ENCODE measurements at regions not wholly inside any gene's neighbourhood (a gene's known extent, or its start where the extent isn't known, plus 50 kb on each side); places are given as distances from the start of the nearest gene placed in this dataset.

DNA sequence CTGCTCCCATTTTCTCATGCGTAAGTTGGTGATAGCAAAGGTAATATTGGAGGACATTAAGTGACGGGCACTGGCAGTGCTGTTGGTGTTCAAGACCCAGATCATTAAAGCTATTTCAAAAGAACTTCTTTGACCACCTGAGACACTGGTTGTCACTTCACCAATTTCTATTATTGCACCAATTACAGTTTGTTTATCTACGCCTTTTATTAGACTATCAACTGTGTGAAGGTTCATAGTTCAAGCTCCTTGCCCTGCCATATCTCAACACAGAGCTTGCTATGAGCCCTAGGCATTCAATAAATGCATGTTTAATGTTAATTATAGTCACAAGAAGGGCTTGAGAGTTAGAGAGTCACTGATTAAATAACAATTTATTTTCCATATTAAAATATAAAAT, 778.7 kb upstream of the HS3ST1 start:
- TF ChIP-seq, protein P1, sequence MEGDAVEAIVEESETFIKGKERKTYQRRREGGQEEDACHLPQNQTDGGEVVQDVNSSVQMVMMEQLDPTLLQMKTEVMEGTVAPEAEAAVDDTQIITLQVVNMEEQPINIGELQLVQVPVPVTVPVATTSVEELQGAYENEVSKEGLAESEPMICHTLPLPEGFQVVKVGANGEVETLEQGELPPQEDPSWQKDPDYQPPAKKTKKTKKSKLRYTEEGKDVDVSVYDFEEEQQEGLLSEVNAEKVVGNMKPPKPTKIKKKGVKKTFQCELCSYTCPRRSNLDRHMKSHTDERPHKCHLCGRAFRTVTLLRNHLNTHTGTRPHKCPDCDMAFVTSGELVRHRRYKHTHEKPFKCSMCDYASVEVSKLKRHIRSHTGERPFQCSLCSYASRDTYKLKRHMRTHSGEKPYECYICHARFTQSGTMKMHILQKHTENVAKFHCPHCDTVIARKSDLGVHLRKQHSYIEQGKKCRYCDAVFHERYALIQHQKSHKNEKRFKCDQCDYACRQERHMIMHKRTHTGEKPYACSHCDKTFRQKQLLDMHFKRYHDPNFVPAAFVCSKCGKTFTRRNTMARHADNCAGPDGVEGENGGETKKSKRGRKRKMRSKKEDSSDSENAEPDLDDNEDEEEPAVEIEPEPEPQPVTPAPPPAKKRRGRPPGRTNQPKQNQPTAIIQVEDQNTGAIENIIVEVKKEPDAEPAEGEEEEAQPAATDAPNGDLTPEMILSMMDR (IDR thresholded peaks at IDR 0.05; ENCODE audit: low read depth, low read length, missing input control): no peak
- TF ChIP-seq SP1 (IDR thresholded peaks at IDR 0.05): no peak
- no peak for TF ChIP-seq EGR1 (IDR thresholded peaks at IDR 0.05; ENCODE audit: low read depth in 2 of 2)
- no peak for TF ChIP-seq HNF4G (IDR thresholded peaks at IDR 0.05)
- TF ChIP-seq TAF1 (conservative IDR thresholded peaks at IDR 0.05): no peak
- TF ChIP-seq, protein P2, sequence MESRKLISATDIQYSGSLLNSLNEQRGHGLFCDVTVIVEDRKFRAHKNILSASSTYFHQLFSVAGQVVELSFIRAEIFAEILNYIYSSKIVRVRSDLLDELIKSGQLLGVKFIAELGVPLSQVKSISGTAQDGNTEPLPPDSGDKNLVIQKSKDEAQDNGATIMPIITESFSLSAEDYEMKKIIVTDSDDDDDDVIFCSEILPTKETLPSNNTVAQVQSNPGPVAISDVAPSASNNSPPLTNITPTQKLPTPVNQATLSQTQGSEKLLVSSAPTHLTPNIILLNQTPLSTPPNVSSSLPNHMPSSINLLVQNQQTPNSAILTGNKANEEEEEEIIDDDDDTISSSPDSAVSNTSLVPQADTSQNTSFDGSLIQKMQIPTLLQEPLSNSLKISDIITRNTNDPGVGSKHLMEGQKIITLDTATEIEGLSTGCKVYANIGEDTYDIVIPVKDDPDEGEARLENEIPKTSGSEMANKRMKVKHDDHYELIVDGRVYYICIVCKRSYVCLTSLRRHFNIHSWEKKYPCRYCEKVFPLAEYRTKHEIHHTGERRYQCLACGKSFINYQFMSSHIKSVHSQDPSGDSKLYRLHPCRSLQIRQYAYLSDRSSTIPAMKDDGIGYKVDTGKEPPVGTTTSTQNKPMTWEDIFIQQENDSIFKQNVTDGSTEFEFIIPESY (IDR thresholded peaks at IDR 0.05): no peak
- no peak for TF ChIP-seq RAD21 (IDR thresholded peaks at IDR 0.05)
- TF ChIP-seq, protein P3, sequence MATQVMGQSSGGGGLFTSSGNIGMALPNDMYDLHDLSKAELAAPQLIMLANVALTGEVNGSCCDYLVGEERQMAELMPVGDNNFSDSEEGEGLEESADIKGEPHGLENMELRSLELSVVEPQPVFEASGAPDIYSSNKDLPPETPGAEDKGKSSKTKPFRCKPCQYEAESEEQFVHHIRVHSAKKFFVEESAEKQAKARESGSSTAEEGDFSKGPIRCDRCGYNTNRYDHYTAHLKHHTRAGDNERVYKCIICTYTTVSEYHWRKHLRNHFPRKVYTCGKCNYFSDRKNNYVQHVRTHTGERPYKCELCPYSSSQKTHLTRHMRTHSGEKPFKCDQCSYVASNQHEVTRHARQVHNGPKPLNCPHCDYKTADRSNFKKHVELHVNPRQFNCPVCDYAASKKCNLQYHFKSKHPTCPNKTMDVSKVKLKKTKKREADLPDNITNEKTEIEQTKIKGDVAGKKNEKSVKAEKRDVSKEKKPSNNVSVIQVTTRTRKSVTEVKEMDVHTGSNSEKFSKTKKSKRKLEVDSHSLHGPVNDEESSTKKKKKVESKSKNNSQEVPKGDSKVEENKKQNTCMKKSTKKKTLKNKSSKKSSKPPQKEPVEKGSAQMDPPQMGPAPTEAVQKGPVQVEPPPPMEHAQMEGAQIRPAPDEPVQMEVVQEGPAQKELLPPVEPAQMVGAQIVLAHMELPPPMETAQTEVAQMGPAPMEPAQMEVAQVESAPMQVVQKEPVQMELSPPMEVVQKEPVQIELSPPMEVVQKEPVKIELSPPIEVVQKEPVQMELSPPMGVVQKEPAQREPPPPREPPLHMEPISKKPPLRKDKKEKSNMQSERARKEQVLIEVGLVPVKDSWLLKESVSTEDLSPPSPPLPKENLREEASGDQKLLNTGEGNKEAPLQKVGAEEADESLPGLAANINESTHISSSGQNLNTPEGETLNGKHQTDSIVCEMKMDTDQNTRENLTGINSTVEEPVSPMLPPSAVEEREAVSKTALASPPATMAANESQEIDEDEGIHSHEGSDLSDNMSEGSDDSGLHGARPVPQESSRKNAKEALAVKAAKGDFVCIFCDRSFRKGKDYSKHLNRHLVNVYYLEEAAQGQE (IDR thresholded peaks at IDR 0.05): no peak
- TF ChIP-seq, protein P4, sequence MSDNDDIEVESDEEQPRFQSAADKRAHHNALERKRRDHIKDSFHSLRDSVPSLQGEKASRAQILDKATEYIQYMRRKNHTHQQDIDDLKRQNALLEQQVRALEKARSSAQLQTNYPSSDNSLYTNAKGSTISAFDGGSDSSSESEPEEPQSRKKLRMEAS (IDR thresholded peaks at IDR 0.05): no peak
- TF ChIP-seq, protein P5, sequence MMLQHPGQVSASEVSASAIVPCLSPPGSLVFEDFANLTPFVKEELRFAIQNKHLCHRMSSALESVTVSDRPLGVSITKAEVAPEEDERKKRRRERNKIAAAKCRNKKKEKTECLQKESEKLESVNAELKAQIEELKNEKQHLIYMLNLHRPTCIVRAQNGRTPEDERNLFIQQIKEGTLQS (IDR thresholded peaks at IDR 0.05): no peak
- TF ChIP-seq GABPA (IDR thresholded peaks at IDR 0.05 in 1 of 2, conservative IDR thresholded peaks at IDR 0.05 in 1 of 2): no peak
- no peak for TF ChIP-seq RXRA (IDR thresholded peaks at IDR 0.05)
